HepG2 (cell line): ENCODE measurements at regions not wholly inside any gene's neighbourhood (a gene's known extent, or its start where the extent isn't known, plus 50 kb on each side); places are given as distances from the start of the nearest gene placed in this dataset.

ENCODE experiments used
- ATRX ChIP-seq: sonication (generic); formaldehyde crosslinking; IDR thresholded peaks from 2 replicates; pipeline ENCODE4 v1.4.0; 2020; ENCODE audit warnings: missing genetic modification reagents, borderline replicate concordance
- CEBPG ChIP-seq: IDR thresholded peaks from 2 replicates; pipeline ENCODE4 v1.6.1; 2016
- ELF3 ChIP-seq: IDR thresholded peaks from 2 replicates; pipeline ENCODE4 v1.6.1; 2016; ENCODE audit warnings: missing genetic modification reagents, missing compliant biosample characterization
- EP300 ChIP-seq, 3 experiments: sonication (generic) in 1 of 3; formaldehyde crosslinking in 1 of 3; IDR thresholded peaks; 2 replicates each; pipeline versions ENCODE4 v1.5.1 to v1.6.1; 2011 to 2020; ENCODE audit warnings: low read depth in 2 of 3, low read length in 2 of 3, borderline replicate concordance in 1 of 3, improper control_type of control experiment in 1 of 3, mild to moderate bottlenecking in 1 of 3, missing genetic modification reagents in 1 of 3, moderate library complexity in 1 of 3
- HNF4A ChIP-seq: sonication (generic); formaldehyde crosslinking; IDR thresholded peaks from 2 replicates; pipeline ENCODE4 v1.4.0; 2020; ENCODE audit warnings: missing genetic modification reagents
- HOXA3 ChIP-seq: sonication (generic); formaldehyde crosslinking; IDR thresholded peaks from 2 replicates; pipeline ENCODE4 v1.5.0; 2020; ENCODE audit warnings: missing genetic modification reagents
- IRF2 ChIP-seq: IDR thresholded peaks from 2 replicates; pipeline ENCODE4 v1.6.1; 2018; ENCODE audit warnings: missing genetic modification reagents, missing compliant biosample characterization
- ISL2 ChIP-seq: sonication (generic); formaldehyde crosslinking; IDR thresholded peaks from 2 replicates; pipeline ENCODE4 v1.5.0; 2020; ENCODE audit warnings: missing genetic modification reagents
- KLF6 ChIP-seq: IDR thresholded peaks from 2 replicates; pipeline ENCODE4 v1.8.0; 2016; ENCODE audit warnings: missing biosample characterization, missing genetic modification reagents
- MIXL1 ChIP-seq: IDR thresholded peaks from 2 replicates; pipeline ENCODE4 v1.6.1; 2016
- NCOA2 ChIP-seq: sonication (generic); formaldehyde crosslinking; IDR thresholded peaks from 2 replicates; pipeline ENCODE4 v1.8.0; 2022; ENCODE audit warnings: inconsistent platforms
- NFIB ChIP-seq: sonication (generic); formaldehyde crosslinking; IDR thresholded peaks from 2 replicates; pipeline ENCODE4 v1.9.0; 2021; ENCODE audit warnings: missing genetic modification reagents, mild to moderate bottlenecking, borderline replicate concordance
- NFYB ChIP-seq: sonication (generic); formaldehyde crosslinking; IDR thresholded peaks from 2 replicates; pipeline ENCODE4 v1.4.0; 2020; ENCODE audit warnings: missing genetic modification reagents
- PAWR ChIP-seq: sonication (generic); formaldehyde crosslinking; IDR thresholded peaks from 2 replicates; pipeline ENCODE4 v1.4.0; 2020; ENCODE audit warnings: missing genetic modification reagents, mild to moderate bottlenecking, borderline replicate concordance
- POLR2A ChIP-seq, 2 experiments: IDR thresholded peaks; 2 replicates each; pipeline ENCODE4 v1.6.1; 2011; ENCODE audit warnings: low read depth in 2 of 2, low read length in 2 of 2, mild to moderate bottlenecking in 1 of 2, moderate library complexity in 1 of 2; ENCODE audit not compliant: insufficient read depth in 1 of 2
- POLR2G ChIP-seq: fragments of 200-400 bp; formaldehyde crosslinking; IDR thresholded peaks from 2 replicates; pipeline ENCODE4 v1.6.1; 2018; ENCODE audit warnings: mild to moderate bottlenecking, low read depth, low read length, moderate library complexity
- REPIN1 ChIP-seq: sonication (generic); formaldehyde crosslinking; IDR thresholded peaks from 2 replicates; pipeline ENCODE4 v1.8.0; 2022; ENCODE audit warnings: missing genetic modification reagents, low read depth, mild to moderate bottlenecking, borderline replicate concordance
- SAP130 ChIP-seq: IDR thresholded peaks from 2 replicates; pipeline ENCODE4 v1.6.1; 2016; ENCODE audit warnings: low read depth
- SP5 ChIP-seq: IDR thresholded peaks from 2 replicates; pipeline ENCODE4 v1.6.1; 2016; ENCODE audit warnings: low read depth, borderline replicate concordance
- TBP ChIP-seq: sonication (generic); formaldehyde crosslinking; IDR thresholded peaks from 2 replicates; pipeline ENCODE4 v1.5.0; 2020; ENCODE audit warnings: missing genetic modification reagents
- ZFX ChIP-seq: sonication (generic); formaldehyde crosslinking; IDR thresholded peaks from 2 replicates; pipeline ENCODE4 v1.4.0; 2020; ENCODE audit warnings: mild to moderate bottlenecking, low read depth, missing genetic modification reagents, moderate library complexity
- ZGPAT ChIP-seq: IDR thresholded peaks from 2 replicates; pipeline ENCODE4 v1.6.1; 2016; ENCODE audit warnings: mild to moderate bottlenecking
- ZMYM4 ChIP-seq: sonication (generic); formaldehyde crosslinking; IDR thresholded peaks from 2 replicates; pipeline ENCODE4 v1.8.1; 2023; ENCODE audit warnings: mild to moderate bottlenecking, missing genetic modification reagents
- ZNF124 ChIP-seq: sonication (generic); formaldehyde crosslinking; IDR thresholded peaks from 2 replicates; pipeline ENCODE4 v1.4.0; 2020; ENCODE audit warnings: missing genetic modification reagents
- ZNF264 ChIP-seq: sonication (generic); formaldehyde crosslinking; IDR thresholded peaks from 2 replicates; pipeline ENCODE4 v1.4.0; 2020; ENCODE audit warnings: missing genetic modification reagents
- ZNF572 ChIP-seq: sonication (generic); formaldehyde crosslinking; IDR thresholded peaks from 2 replicates; pipeline ENCODE4 v1.5.1; 2020; ENCODE audit warnings: mild to moderate bottlenecking, missing genetic modification reagents
- ZNF768 ChIP-seq: sonication (generic); formaldehyde crosslinking; IDR thresholded peaks from 2 replicates; pipeline ENCODE4 v1.4.0; 2020; ENCODE audit warnings: missing genetic modification reagents
- ZNF776 ChIP-seq: sonication (generic); formaldehyde crosslinking; IDR thresholded peaks from 2 replicates; pipeline ENCODE4 v1.4.0; 2020; ENCODE audit warnings: mild to moderate bottlenecking, missing genetic modification reagents
- ZNF792 ChIP-seq: IDR thresholded peaks from 2 replicates; pipeline ENCODE4 v1.6.1; 2016
- TF ChIP-seq, protein P1 (sequence below): sonication (generic); formaldehyde crosslinking; IDR thresholded peaks from 2 replicates; pipeline ENCODE4 v1.5.0; 2020; ENCODE audit warnings: missing genetic modification reagents
- TF ChIP-seq, protein P2 (sequence below): IDR thresholded peaks from 2 replicates; pipeline ENCODE4 v1.6.1; 2016; ENCODE audit warnings: low read depth

- TF ChIP-seq EP300 (IDR thresholded peaks at IDR 0.05; ENCODE audit: low read depth in 2 of 2, low read length in 2 of 2) (peak in 1 of 2 experiments; percentile 40; a peak in 1 of 4 replicates), EP300 (CRISPR knock-in tag; IDR thresholded peaks at IDR 0.05; ENCODE audit: borderline replicate concordance) (no peak), ZMYM4 (CRISPR knock-in tag) (peak; percentile 74), POLR2G (no peak), CEBPG (CRISPR knock-in tag) (peak; percentile 82), ZNF572 (CRISPR knock-in tag) (no peak), HOXA3 (CRISPR knock-in tag) (0 out of 2 replicates have a peak, but pooled peaks have one; percentile 39), POLR2A (IDR thresholded peaks at IDR 0.05; ENCODE audit: insufficient read depth in 1 of 2, low read depth in 2 of 2, low read length in 2 of 2) (0 out of 4 replicates have a peak, but pooled peaks of 1 of the 2 experiments have one; percentile 24), IRF2 (CRISPR knock-in tag) (0 out of 2 replicates have a peak, but pooled peaks have one; percentile 13), ZNF792 (CRISPR knock-in tag) (peak; percentile 27; the same call in 1 of the 2 replicates), ZNF264 (0 out of 2 replicates have a peak, but pooled peaks have one; percentile 19), MIXL1 (CRISPR knock-in tag) (peak; percentile 31; the same call in 1 of the 2 replicates), TBP (CRISPR knock-in tag) (no peak), ATRX (CRISPR knock-in tag) (no peak), ZNF768 (CRISPR knock-in tag) (no peak), HNF4A (CRISPR knock-in tag) (peak; percentile 79), KLF6 (0 out of 2 replicates have a peak, but pooled peaks have one; percentile 36), NCOA2 (CRISPR knock-in tag) (peak; percentile 31; the same call in 1 of the 2 replicates), NFYB (CRISPR knock-in tag) (peak; percentile 76), ZGPAT (CRISPR knock-in tag) (peak; percentile 57; the same call in 1 of the 2 replicates), PAWR (CRISPR knock-in tag) (no peak), ZNF776 (CRISPR knock-in tag) (no peak), NFIB (no peak), REPIN1 (CRISPR knock-in tag) (peak; percentile 41; the same call in 1 of the 2 replicates), ISL2 (CRISPR knock-in tag) (0 out of 2 replicates have a peak, but pooled peaks have one; percentile 29), ELF3 (CRISPR knock-in tag) (peak; percentile 51; the same call in 1 of the 2 replicates), ZFX (CRISPR knock-in tag) (peak; percentile 45; the same call in 1 of the 2 replicates), ZNF124 (CRISPR knock-in tag) (0 out of 2 replicates have a peak, but pooled peaks have one; percentile 34), SP5 (CRISPR knock-in tag) (peak; percentile 51; the same call in 1 of the 2 replicates), SAP130 (CRISPR knock-in tag) (peak; percentile 30; the same call in 1 of the 2 replicates)
- TF ChIP-seq, protein P1, sequence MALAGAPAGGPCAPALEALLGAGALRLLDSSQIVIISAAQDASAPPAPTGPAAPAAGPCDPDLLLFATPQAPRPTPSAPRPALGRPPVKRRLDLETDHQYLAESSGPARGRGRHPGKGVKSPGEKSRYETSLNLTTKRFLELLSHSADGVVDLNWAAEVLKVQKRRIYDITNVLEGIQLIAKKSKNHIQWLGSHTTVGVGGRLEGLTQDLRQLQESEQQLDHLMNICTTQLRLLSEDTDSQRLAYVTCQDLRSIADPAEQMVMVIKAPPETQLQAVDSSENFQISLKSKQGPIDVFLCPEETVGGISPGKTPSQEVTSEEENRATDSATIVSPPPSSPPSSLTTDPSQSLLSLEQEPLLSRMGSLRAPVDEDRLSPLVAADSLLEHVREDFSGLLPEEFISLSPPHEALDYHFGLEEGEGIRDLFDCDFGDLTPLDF (CRISPR knock-in tag) = no peak
- TF ChIP-seq, protein P2, sequence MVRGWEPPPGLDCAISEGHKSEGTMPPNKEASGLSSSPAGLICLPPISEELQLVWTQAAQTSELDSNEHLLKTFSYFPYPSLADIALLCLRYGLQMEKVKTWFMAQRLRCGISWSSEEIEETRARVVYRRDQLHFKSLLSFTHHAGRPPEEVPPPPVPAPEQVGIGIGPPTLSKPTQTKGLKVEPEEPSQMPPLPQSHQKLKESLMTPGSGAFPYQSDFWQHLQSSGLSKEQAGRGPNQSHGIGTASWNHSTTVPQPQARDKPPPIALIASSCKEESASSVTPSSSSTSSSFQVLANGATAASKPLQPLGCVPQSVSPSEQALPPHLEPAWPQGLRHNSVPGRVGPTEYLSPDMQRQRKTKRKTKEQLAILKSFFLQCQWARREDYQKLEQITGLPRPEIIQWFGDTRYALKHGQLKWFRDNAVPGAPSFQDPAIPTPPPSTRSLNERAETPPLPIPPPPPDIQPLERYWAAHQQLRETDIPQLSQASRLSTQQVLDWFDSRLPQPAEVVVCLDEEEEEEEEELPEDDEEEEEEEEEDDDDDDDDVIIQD = peak; percentile 97
- TF ChIP-seq, all 625 proteins: peak for 56
These were observed 84.2 kb upstream of the CTNNB1 start (continued) for GRCh38 chr3:41115069-41115468.
